ENCODE measurements at regions not wholly inside any gene's neighbourhood (a gene's known extent, or its start where the extent isn't known, plus 50 kb on each side); places are given as distances from the start of the nearest gene placed in this dataset.

- Histone ChIP-seq H3K36me3 (no peaks in the 10 kb centered on the region), H3K4me1 (no peaks in the 10 kb centered on the region), H3K4me3 (no peak overlapping the region), H3K9me3 (no peaks in the 10 kb centered on the region), H3K27ac (no peak overlapping the region), H3K27me3 (no peaks in the 10 kb centered on the region)
- intact Hi-C loops (cut with DNase I; ENCODE audit: low total_unique reads): no loop called here
- DNase-seq: no peak
- no peak for TF ChIP-seq CTCF (IDR thresholded peaks at IDR 0.05)
- no peak for TF ChIP-seq EP300 (IDR thresholded peaks at IDR 0.05)
- no peak for TF ChIP-seq POLR2AphosphoS5 (IDR thresholded peaks at IDR 0.05)
- no peak for TF ChIP-seq POLR2A (IDR thresholded peaks at IDR 0.05)
Measured at GRCh38 chr10:80968903-80969302, 431.2 kb downstream of the SH2D4B start.

DNA sequence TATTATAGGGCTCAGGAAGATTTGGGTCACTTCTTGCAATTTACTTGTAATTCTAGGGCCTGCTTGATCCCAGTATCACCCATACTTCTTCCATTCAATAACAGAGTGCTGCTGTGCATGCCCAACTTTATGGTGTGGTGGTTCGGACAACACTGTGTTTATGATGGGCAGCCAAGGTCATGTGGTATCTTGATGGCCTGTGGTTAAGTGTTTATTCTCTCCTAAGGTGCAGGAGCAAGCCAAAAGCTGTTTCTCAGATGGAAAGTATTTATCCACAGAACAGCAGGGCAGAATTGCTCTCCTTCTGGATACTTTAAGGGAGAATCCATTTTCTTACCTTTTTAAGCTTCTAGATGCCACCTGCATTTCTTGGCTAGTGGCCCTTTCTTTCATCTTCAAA lies 433.8 kb downstream of the SH2D4B start:
- WGBS, 5 donors: 53 to 76% (median 68%) methylated on average over 1 of the region's 1 CpG
- intact Hi-C loops (cut with DNase I; ENCODE audit: low total_unique reads): no loop called here
- Histone ChIP-seq H3K36me3 (no peaks in the 10 kb centered on the region), H3K4me3 (no peak overlapping the region), H3K27ac (no peak overlapping the region), H3K9me3 (no peaks in the 10 kb centered on the region), H3K4me1 (no peaks in the 10 kb centered on the region), H3K27me3 (no peaks in the 10 kb centered on the region)
- DNase-seq: no peak
- TF ChIP-seq POLR2AphosphoS5 (IDR thresholded peaks at IDR 0.05) (no peak), CTCF (IDR thresholded peaks at IDR 0.05) (no peak), EP300 (IDR thresholded peaks at IDR 0.05) (no peak), POLR2A (IDR thresholded peaks at IDR 0.05) (no peak)

GRCh38 chr10:80976658-80977057 lies 439.0 kb downstream of the SH2D4B start:
- no peak for DNase-seq
- H3K4me1 ChIP-seq: no peaks in the 10 kb centered on the region
- no peaks in the 10 kb centered on the region for H3K27me3 ChIP-seq
- no peaks in the 10 kb centered on the region for H3K9me3 ChIP-seq
- 79 to 88% (median 82%) methylated on average over 5 of the region's 5 CpGs for WGBS, 5 donors
- H3K27ac ChIP-seq: no peak overlapping the region
- intact Hi-C loops (cut with DNase I; ENCODE audit: low total_unique reads): no loop called here
- H3K4me3 ChIP-seq: no peak overlapping the region
- no peak for TF ChIP-seq POLR2A (IDR thresholded peaks at IDR 0.05)
- no peaks in the 10 kb centered on the region for H3K36me3 ChIP-seq

DNA sequence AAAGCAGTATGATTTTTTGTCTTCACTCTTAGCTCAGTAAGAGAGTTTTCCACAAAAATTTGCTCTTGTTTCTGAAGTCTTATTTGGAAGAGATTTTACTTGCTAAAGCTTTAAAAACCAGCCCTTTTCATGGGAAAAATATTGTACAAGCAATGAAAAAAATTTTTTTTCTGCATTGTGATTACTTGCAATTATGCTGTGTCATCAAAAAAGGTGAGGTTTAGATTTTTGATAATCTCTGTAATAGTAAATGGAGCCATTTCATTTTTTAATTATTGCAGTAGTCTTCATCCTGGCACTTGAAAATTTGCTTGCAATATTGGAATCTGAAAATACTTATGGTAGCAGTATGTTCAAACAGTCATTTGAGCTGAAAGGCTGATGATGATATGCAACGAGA lies 447.4 kb downstream of the SH2D4B start:
- no peak for TF ChIP-seq POLR2A (IDR thresholded peaks at IDR 0.05)
- no peak for TF ChIP-seq EP300 (IDR thresholded peaks at IDR 0.05)
- TF ChIP-seq POLR2AphosphoS5 (IDR thresholded peaks at IDR 0.05): no peak
- no peak for TF ChIP-seq CTCF (IDR thresholded peaks at IDR 0.05)
- no peak for DNase-seq
- intact Hi-C loops (cut with DNase I; ENCODE audit: low total_unique reads): no loop called here
- no peaks in the 10 kb centered on the region for H3K36me3 ChIP-seq
- no peak overlapping the region for H3K27ac ChIP-seq
- no peaks in the 10 kb centered on the region for H3K4me1 ChIP-seq
- no peaks in the 10 kb centered on the region for H3K27me3 ChIP-seq
- H3K4me3 ChIP-seq: no peak overlapping the region
- H3K9me3 ChIP-seq: no peaks in the 10 kb centered on the region
- WGBS, 5 donors: 56 to 72% (median 64%) methylated on average over 1 of the region's 1 CpG

GRCh38 chr10:80986596-80986995 lies 448.9 kb downstream of the SH2D4B start:
- no peak for DNase-seq
- Histone ChIP-seq H3K4me3 (no peak overlapping the region), H3K27me3 (no peaks in the 10 kb centered on the region), H3K27ac (no peak overlapping the region), H3K9me3 (peaks cover 0 to 4% (median 0%) of the 10 kb centered on the region in 4 donors), H3K36me3 (no peaks in the 10 kb centered on the region), H3K4me1 (no peaks in the 10 kb centered on the region)
- TF ChIP-seq EP300 (IDR thresholded peaks at IDR 0.05) (no peak), CTCF (IDR thresholded peaks at IDR 0.05) (no peak)
- intact Hi-C loops (cut with DNase I; ENCODE audit: low total_unique reads): no loop called here
- WGBS, 5 donors: 21 to 38% (median 34%) methylated on average over 3 of the region's 3 CpGs

Measured in stomach (tissue), 8 donors.